AG10803 (cell line): ENCODE measurements at regions not wholly inside any gene's neighbourhood (a gene's known extent, or its start where the extent isn't known, plus 50 kb on each side); places are given as distances from the start of the nearest gene placed in this dataset.
"Not testable (repeated sequence)": the region's sequence is repeated elsewhere in the genome, so short reads cannot be mapped to it uniquely, and the experiment has no call there.

Source experiments
- DNase-seq: peaks from one replicate; pipeline ENCODE4 v3.0.0; 2010; ENCODE audit warnings: low read depth
- H3K4me3 ChIP-seq: 2 replicates; pipeline ENCODE4 v1.5.1; 2011; ENCODE audit warnings: mild to moderate bottlenecking, low read length, control low read depth
- CTCF ChIP-seq: conservative IDR thresholded peaks from 2 replicates; pipeline ENCODE4 v1.5.1; 2011; ENCODE audit warnings: mild to moderate bottlenecking, low read length, control low read depth, inconsistent platforms

- DNase-seq, result no peak
- no peak for TF ChIP-seq CTCF
- H3K4me3 ChIP-seq, result no peak overlapping the region
These were observed 97.8 kb upstream of the MPP7 start for GRCh38 chr10:28400681-28401080.

GRCh38 chr10:28402611-28403073 lies 99.8 kb upstream of the MPP7 start:
- not testable (repeated sequence) for DNase-seq, H3K4me3 ChIP-seq

GRCh38 chr10:28403090-28403489 lies 100.2 kb upstream of the MPP7 start:
- no peak for DNase-seq
- H3K4me3 ChIP-seq, result no peak overlapping the region
- no peak for TF ChIP-seq CTCF

- TF ChIP-seq CTCF, result no peak
- no peak overlapping the region for H3K4me3 ChIP-seq
- no peak for DNase-seq
These were observed 105.4 kb upstream of the MPP7 start for GRCh38 chr10:28408237-28408777.

GRCh38 chr10:28410420-28411135 lies 107.7 kb upstream of the MPP7 start:
- no peak for DNase-seq
- no peak for TF ChIP-seq CTCF
- H3K4me3 ChIP-seq, result no peak overlapping the region

GRCh38 chr10:28411136-28411460 lies 108.2 kb upstream of the MPP7 start:
- H3K4me3 ChIP-seq, result no peak overlapping the region
- TF ChIP-seq CTCF, result no peak
- no peak for DNase-seq

GRCh38 chr10:28411648-28412047 lies 108.8 kb upstream of the MPP7 start:
- no peak overlapping the region for H3K4me3 ChIP-seq
- no peak for TF ChIP-seq CTCF
- DNase-seq, result no peak

- no peak for DNase-seq
- no peak for TF ChIP-seq CTCF
- no peak overlapping the region for H3K4me3 ChIP-seq
These were observed 114.8 kb upstream of the WAC start for GRCh38 chr10:28418069-28418468.
